Stimulated activated naive CD8-positive, alpha-beta T cell treated with anti-CD3 and anti-CD28 coated beads, Interleukin-15, Interleukin-2, amounts not matched to agents 100 ng/mL and 50 ng/mL, for 24 hours (primary cell): ENCODE measurements at regions not wholly inside any gene's neighbourhood (a gene's known extent, or its start where the extent isn't known, plus 50 kb on each side); places are given as distances from the start of the nearest gene placed in this dataset.
"Not testable (repeated sequence)": the region's sequence is repeated elsewhere in the genome, so short reads cannot be mapped to it uniquely, and the experiment has no call there.

Experiments used
- H3K27ac Mint-ChIP-seq: one replicate; pipeline ENCODE4 v1.8.0; 2021; ENCODE audit warnings: mild to moderate bottlenecking, mixed read lengths
- H3K27me3 Mint-ChIP-seq: one replicate; pipeline ENCODE4 v1.8.0; 2021; ENCODE audit warnings: mixed read lengths
- H3K36me3 Mint-ChIP-seq: one replicate; pipeline ENCODE4 v1.8.0; 2021; ENCODE audit warnings: low read depth, mixed read lengths
- H3K4me1 Mint-ChIP-seq: one replicate; pipeline ENCODE4 v1.8.0; 2021; ENCODE audit warnings: low read depth, mixed read lengths
- H3K4me3 Mint-ChIP-seq: one replicate; pipeline ENCODE4 v1.8.0; 2021; ENCODE audit warnings: mild to moderate bottlenecking, mixed read lengths
- H3K9me3 Mint-ChIP-seq: one replicate; pipeline ENCODE4 v1.8.0; 2021; ENCODE audit warnings: mixed read lengths

GRCh38 chr18:66867653-66868052, 263.8 kb upstream of the CDH19 start:
- Mint-ChIP-seq H3K4me1 (no peaks in the 10 kb centered on the region), H3K27ac (no peak overlapping the region), H3K36me3 (no peaks in the 10 kb centered on the region), H3K4me3 (no peak overlapping the region), H3K27me3 (no peaks in the 10 kb centered on the region), H3K9me3 (no peaks in the 10 kb centered on the region)

GRCh38 chr18:66866427-66866940, 262.6 kb upstream of the CDH19 start:
- not testable (repeated sequence) for H3K4me3 Mint-ChIP-seq, H3K9me3 Mint-ChIP-seq, H3K27me3 Mint-ChIP-seq, H3K36me3 Mint-ChIP-seq, H3K27ac Mint-ChIP-seq, H3K4me1 Mint-ChIP-seq

- Mint-ChIP-seq H3K4me3 (no peak overlapping the region), H3K36me3 (no peaks in the 10 kb centered on the region), H3K4me1 (no peaks in the 10 kb centered on the region), H3K9me3 (peaks cover 8% of the 10 kb centered on the region), H3K27me3 (no peaks in the 10 kb centered on the region), H3K27ac (no peak overlapping the region)
Measured at GRCh38 chr18:66838340-66838987, 234.6 kb upstream of the CDH19 start.

- Mint-ChIP-seq H3K9me3 (peaks cover 4% of the 10 kb centered on the region), H3K27ac (no peak overlapping the region), H3K4me1 (no peaks in the 10 kb centered on the region), H3K4me3 (no peak overlapping the region), H3K27me3 (no peaks in the 10 kb centered on the region), H3K36me3 (no peaks in the 10 kb centered on the region)
Measured at GRCh38 chr18:66833646-66834045, 229.8 kb upstream of the CDH19 start.

GRCh38 chr18:66826211-66826610, 222.3 kb upstream of the CDH19 start:
- Mint-ChIP-seq H3K4me3 (no peak overlapping the region), H3K9me3 (no peaks in the 10 kb centered on the region), H3K4me1 (no peaks in the 10 kb centered on the region), H3K27me3 (no peaks in the 10 kb centered on the region), H3K36me3 (no peaks in the 10 kb centered on the region), H3K27ac (no peak overlapping the region)

GRCh38 chr18:66825347-66825746, 221.5 kb upstream of the CDH19 start:
- no peak overlapping the region for H3K27ac Mint-ChIP-seq
- no peaks in the 10 kb centered on the region for H3K27me3 Mint-ChIP-seq
- H3K36me3 Mint-ChIP-seq, result no peaks in the 10 kb centered on the region
- H3K4me1 Mint-ChIP-seq, result no peaks in the 10 kb centered on the region
- no peaks in the 10 kb centered on the region for H3K9me3 Mint-ChIP-seq
- H3K4me3 Mint-ChIP-seq, result no peak overlapping the region

- Mint-ChIP-seq H3K36me3 (no peaks in the 10 kb centered on the region), H3K4me1 (no peaks in the 10 kb centered on the region), H3K9me3 (peaks cover 4% of the 10 kb centered on the region), H3K27me3 (no peaks in the 10 kb centered on the region), H3K27ac (no peak overlapping the region), H3K4me3 (no peak overlapping the region)
Measured at GRCh38 chr18:66819235-66819634, 215.3 kb upstream of the CDH19 start.

- H3K4me3 Mint-ChIP-seq, result no peak overlapping the region
- no peaks in the 10 kb centered on the region for H3K27me3 Mint-ChIP-seq
- no peak overlapping the region for H3K27ac Mint-ChIP-seq
- no peaks in the 10 kb centered on the region for H3K4me1 Mint-ChIP-seq
- H3K36me3 Mint-ChIP-seq, result no peaks in the 10 kb centered on the region
- H3K9me3 Mint-ChIP-seq, result peaks cover 4% of the 10 kb centered on the region
Measured at GRCh38 chr18:66813138-66813537, 209.2 kb upstream of the CDH19 start.

GRCh38 chr18:66795051-66795450, 191.2 kb upstream of the CDH19 start:
- no peaks in the 10 kb centered on the region for H3K36me3 Mint-ChIP-seq
- H3K9me3 Mint-ChIP-seq, result no peaks in the 10 kb centered on the region
- no peak overlapping the region for H3K4me3 Mint-ChIP-seq
- no peak overlapping the region for H3K27ac Mint-ChIP-seq
- no peaks in the 10 kb centered on the region for H3K4me1 Mint-ChIP-seq
- no peaks in the 10 kb centered on the region for H3K27me3 Mint-ChIP-seq

GRCh38 chr18:66792466-66792865, 188.6 kb upstream of the CDH19 start:
- Mint-ChIP-seq H3K9me3 (no peaks in the 10 kb centered on the region), H3K4me3 (no peak overlapping the region), H3K27ac (no peak overlapping the region), H3K4me1 (no peaks in the 10 kb centered on the region), H3K27me3 (no peaks in the 10 kb centered on the region), H3K36me3 (no peaks in the 10 kb centered on the region)

- Mint-ChIP-seq H3K27ac (no peak overlapping the region), H3K36me3 (no peaks in the 10 kb centered on the region), H3K9me3 (no peaks in the 10 kb centered on the region), H3K4me3 (no peak overlapping the region), H3K4me1 (no peaks in the 10 kb centered on the region), H3K27me3 (no peaks in the 10 kb centered on the region)
Measured at GRCh38 chr18:66780609-66781008, 176.7 kb upstream of the CDH19 start.

GRCh38 chr18:66778048-66778447, 174.2 kb upstream of the CDH19 start:
- H3K4me1 Mint-ChIP-seq, result no peaks in the 10 kb centered on the region
- H3K9me3 Mint-ChIP-seq, result no peaks in the 10 kb centered on the region
- no peak overlapping the region for H3K4me3 Mint-ChIP-seq
- no peak overlapping the region for H3K27ac Mint-ChIP-seq
- no peaks in the 10 kb centered on the region for H3K36me3 Mint-ChIP-seq
- H3K27me3 Mint-ChIP-seq, result no peaks in the 10 kb centered on the region

GRCh38 chr18:66769375-66769774, 165.5 kb upstream of the CDH19 start:
- H3K9me3 Mint-ChIP-seq, result peaks cover 4% of the 10 kb centered on the region
- no peak overlapping the region for H3K4me3 Mint-ChIP-seq
- no peaks in the 10 kb centered on the region for H3K27me3 Mint-ChIP-seq
- no peak overlapping the region for H3K27ac Mint-ChIP-seq
- no peaks in the 10 kb centered on the region for H3K36me3 Mint-ChIP-seq
- no peaks in the 10 kb centered on the region for H3K4me1 Mint-ChIP-seq

- Mint-ChIP-seq H3K4me1 (no peaks in the 10 kb centered on the region), H3K4me3 (no peak overlapping the region), H3K9me3 (peaks cover 1% of the 10 kb centered on the region), H3K27me3 (no peaks in the 10 kb centered on the region), H3K36me3 (no peaks in the 10 kb centered on the region), H3K27ac (no peak overlapping the region)
Measured at GRCh38 chr18:66764230-66764629, 160.3 kb upstream of the CDH19 start.

- no peak overlapping the region for H3K27ac Mint-ChIP-seq
- peaks cover 4% of the 10 kb centered on the region for H3K9me3 Mint-ChIP-seq
- H3K4me3 Mint-ChIP-seq, result no peak overlapping the region
- no peaks in the 10 kb centered on the region for H3K27me3 Mint-ChIP-seq
- H3K36me3 Mint-ChIP-seq, result no peaks in the 10 kb centered on the region
- no peaks in the 10 kb centered on the region for H3K4me1 Mint-ChIP-seq
Measured at GRCh38 chr18:66761166-66761565, 157.3 kb upstream of the CDH19 start.

- Mint-ChIP-seq H3K36me3 (no peaks in the 10 kb centered on the region), H3K9me3 (peaks cover 4% of the 10 kb centered on the region), H3K4me1 (no peaks in the 10 kb centered on the region), H3K4me3 (no peak overlapping the region), H3K27ac (no peak overlapping the region), H3K27me3 (no peaks in the 10 kb centered on the region)
Measured at GRCh38 chr18:66760559-66760958, 156.7 kb upstream of the CDH19 start.
